ENCODE measurements at regions not wholly inside any gene's neighbourhood (a gene's known extent, or its start where the extent isn't known, plus 50 kb on each side); places are given as distances from the start of the nearest gene placed in this dataset.

GRCh38 chr10:118210276-118210675 is 131.8 kb downstream of the FAM204A start:
- Histone ChIP-seq H3K4me1 (ENCODE audit: insufficient read depth, low read length) (peaks cover 5% of the 10 kb centered on the region), H3K9me3 (ENCODE audit: control insufficient read depth, insufficient read depth, low read length) (no peaks in the 10 kb centered on the region), H3K36me3 (ENCODE audit: insufficient read depth, low read length) (no peaks in the 10 kb centered on the region), H3K9ac (ENCODE audit: low read depth, low read length) (no peak overlapping the region)

DNA sequence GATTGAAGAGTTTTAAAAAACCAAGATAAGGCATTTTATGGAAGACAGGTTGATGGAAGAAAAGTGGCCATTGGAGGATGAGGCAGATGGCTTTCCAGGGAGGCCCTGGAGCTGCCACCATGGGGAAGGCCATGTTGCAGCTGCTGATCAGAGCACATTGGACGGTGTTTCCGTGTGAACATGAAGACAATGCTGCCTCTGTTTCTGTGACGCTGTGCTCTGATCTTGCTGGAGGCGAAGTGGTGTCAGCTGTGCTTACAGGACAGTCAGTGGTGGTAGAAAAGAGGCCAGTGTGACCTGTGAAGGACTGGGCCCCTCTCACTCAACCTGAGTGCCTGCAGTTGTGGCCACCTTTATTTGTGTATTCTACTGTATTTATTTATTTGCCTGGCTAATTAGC is 132.9 kb downstream of the FAM204A start:
- Histone ChIP-seq H3K4me1 (ENCODE audit: insufficient read depth, low read length) (peaks cover 13% of the 10 kb centered on the region), H3K36me3 (ENCODE audit: insufficient read depth, low read length) (no peaks in the 10 kb centered on the region), H3K9me3 (ENCODE audit: control insufficient read depth, insufficient read depth, low read length) (no peaks in the 10 kb centered on the region), H3K9ac (ENCODE audit: low read depth, low read length) (no peak overlapping the region)

- Histone ChIP-seq H3K4me1 (ENCODE audit: insufficient read depth, low read length) (peaks cover 27% of the 10 kb centered on the region), H3K9ac (ENCODE audit: low read depth, low read length) (no peak overlapping the region), H3K36me3 (ENCODE audit: insufficient read depth, low read length) (no peaks in the 10 kb centered on the region; the same call in 1 of the 2 replicates), H3K9me3 (ENCODE audit: control insufficient read depth, insufficient read depth, low read length) (no peaks in the 10 kb centered on the region)
Measured at GRCh38 chr10:118207470-118208007, 134.6 kb downstream of the FAM204A start.

DNA sequence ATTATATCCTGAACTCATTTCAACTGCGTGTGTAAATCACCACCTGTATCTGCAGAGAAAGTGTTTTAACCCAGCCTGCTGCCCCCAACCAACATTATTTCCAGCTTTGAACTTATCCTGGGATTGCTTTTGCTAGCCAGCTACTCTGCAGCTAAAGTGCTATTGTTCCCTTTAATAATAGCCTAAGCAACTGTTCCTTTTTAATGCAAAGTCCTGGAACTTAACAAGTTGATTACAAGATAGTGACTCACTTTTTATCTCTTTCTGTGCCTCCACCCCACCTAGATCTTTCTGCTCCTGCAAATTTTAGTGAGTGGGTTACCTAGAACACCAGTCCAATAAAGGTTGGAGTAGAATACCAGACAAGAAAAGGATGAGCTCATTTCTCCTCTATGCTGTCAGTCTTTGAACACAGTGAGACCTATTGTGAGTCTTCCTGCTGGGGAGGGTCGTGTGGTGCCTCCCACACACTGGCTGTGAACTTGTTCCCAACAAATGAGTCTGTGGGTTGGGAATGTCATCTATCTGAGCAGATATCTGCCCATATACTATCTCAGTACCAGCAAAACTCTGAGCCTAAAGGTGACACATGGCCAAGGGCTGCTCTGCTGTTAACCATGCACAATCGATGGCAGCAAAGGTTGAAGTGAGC is 137.7 kb downstream of the FAM204A start:
- H3K4me1 ChIP-seq (ENCODE audit: insufficient read depth, low read length) = peaks cover 27% of the 10 kb centered on the region
- no peak overlapping the region for H3K9ac ChIP-seq (ENCODE audit: low read depth, low read length)
- H3K36me3 ChIP-seq (ENCODE audit: insufficient read depth, low read length) = no peaks in the 10 kb centered on the region; the same call in 1 of the 2 replicates
- no peaks in the 10 kb centered on the region for H3K9me3 ChIP-seq (ENCODE audit: control insufficient read depth, insufficient read depth, low read length)

DNA sequence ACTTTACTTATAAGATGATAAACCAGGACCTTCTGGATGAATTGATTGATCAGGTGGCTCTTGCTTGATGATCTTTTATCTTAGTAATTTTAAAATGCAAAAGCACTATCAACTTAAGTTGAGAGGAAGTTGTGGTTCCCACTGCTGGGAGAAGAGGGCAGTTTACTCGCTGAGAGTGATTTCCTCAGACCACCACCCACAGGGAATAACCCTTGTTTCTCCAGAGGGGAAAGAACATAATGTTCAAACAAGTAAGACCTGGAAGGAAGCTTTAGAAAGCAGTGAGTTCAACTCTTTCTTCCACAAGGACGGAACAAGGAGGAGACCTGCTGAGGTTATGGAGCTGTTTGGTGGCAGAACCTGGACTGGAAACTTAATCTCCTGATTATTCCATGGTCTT is 138.7 kb downstream of the FAM204A start:
- H3K4me1 ChIP-seq (ENCODE audit: insufficient read depth, low read length) = peaks cover 27% of the 10 kb centered on the region
- H3K36me3 ChIP-seq (ENCODE audit: insufficient read depth, low read length) = no peaks in the 10 kb centered on the region; the same call in 1 of the 2 replicates
- no peak overlapping the region for H3K9ac ChIP-seq (ENCODE audit: low read depth, low read length)
- no peaks in the 10 kb centered on the region for H3K9me3 ChIP-seq (ENCODE audit: control insufficient read depth, insufficient read depth, low read length)

DNA sequence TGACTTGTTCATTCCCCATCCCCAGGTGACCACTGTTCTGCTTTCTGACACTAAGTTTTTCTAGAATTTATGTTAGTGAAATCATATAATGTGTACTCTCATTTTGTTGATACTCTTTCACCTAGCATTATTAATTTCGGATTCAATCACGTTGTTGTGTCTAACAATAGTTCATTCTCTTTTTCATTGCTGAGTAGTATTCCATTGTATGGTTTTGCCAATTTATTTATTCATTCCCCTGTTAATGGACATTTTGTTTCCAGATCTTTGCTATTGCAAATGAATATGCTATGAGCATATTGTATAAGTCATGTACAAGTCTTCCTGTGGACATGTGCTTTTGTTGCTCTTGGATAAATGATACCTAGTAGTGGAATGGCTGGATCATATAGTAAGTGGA is 146.4 kb downstream of the FAM204A start:
- Histone ChIP-seq H3K9me3 (ENCODE audit: control insufficient read depth, insufficient read depth, low read length) (no peaks in the 10 kb centered on the region), H3K36me3 (ENCODE audit: insufficient read depth, low read length) (no peaks in the 10 kb centered on the region), H3K4me1 (ENCODE audit: insufficient read depth, low read length) (no peaks in the 10 kb centered on the region), H3K9ac (ENCODE audit: low read depth, low read length) (no peak overlapping the region)

DNA sequence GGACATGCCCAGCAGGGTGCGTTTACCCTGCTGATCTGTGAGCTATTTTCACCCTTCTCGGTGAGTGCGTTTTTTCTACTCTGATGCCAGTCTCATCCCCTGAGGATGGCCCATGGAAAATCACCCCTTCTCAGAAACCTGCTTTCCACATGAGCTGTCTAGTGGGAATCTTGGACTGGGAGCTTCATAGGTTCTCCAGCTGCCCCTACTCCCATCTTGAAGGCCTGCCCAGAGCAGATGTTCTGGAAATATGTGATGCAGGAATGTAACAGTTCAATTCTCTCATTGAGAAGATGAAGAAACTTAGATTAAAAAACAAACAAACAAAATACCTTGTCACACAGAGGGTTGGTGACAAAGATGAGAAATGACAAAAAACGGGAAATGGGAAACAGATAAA is 146.9 kb upstream of the RAB11FIP2 start:
- Histone ChIP-seq H3K36me3 (ENCODE audit: insufficient read depth, low read length) (no peaks in the 10 kb centered on the region), H3K9me3 (ENCODE audit: control insufficient read depth, insufficient read depth, low read length) (no peaks in the 10 kb centered on the region), H3K9ac (ENCODE audit: low read depth, low read length) (no peak overlapping the region), H3K4me1 (ENCODE audit: insufficient read depth, low read length) (no peaks in the 10 kb centered on the region)

DNA sequence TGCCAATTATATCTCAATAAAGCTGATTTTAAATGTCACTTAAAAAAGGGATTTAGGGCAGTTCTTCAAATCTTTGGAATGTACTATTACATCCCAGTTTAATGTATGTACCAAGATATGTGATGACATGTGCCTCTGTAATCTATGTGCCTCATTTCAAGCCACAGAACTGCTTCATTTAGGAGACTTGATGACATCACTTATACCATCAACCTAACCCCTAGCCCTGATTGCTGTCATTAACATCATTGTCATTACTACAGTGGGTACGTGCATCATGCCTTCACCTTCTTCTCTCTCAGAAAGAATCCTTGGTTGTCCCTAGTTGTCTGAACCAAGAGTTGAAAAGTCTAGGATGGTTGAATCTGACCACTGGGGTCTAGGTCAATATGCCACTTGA is 134.3 kb upstream of the RAB11FIP2 start:
- H3K9me3 ChIP-seq (ENCODE audit: control insufficient read depth, insufficient read depth, low read length) = peaks cover 5% of the 10 kb centered on the region; the same call in 1 of the 2 replicates
- no peak overlapping the region for H3K9ac ChIP-seq (ENCODE audit: low read depth, low read length)
- H3K4me1 ChIP-seq (ENCODE audit: insufficient read depth, low read length) = no peaks in the 10 kb centered on the region
- H3K36me3 ChIP-seq (ENCODE audit: insufficient read depth, low read length) = no peaks in the 10 kb centered on the region

DNA sequence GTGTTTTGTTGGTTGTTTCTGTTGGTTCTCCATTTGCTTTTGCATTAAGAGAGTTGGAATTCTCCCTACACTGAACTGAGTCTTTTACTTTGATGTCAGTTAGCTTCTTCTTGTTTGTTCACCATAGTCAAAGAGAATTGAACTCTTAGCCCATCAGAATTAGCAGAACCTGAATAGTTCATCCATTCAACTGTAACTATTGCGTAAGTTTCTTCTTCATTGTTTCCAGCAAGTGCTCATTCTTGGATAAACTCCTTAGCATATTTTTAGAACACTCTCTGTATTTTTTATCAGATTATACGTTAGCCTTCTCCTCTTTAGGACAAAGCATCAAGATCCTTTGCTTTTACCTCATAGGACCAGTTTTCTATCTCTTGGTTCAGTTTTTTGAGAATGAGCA is 128.4 kb upstream of the RAB11FIP2 start:
- Histone ChIP-seq H3K9me3 (ENCODE audit: control insufficient read depth, insufficient read depth, low read length) (no peaks in the 10 kb centered on the region; the same call in 1 of the 2 replicates), H3K4me1 (ENCODE audit: insufficient read depth, low read length) (no peaks in the 10 kb centered on the region), H3K9ac (ENCODE audit: low read depth, low read length) (no peak overlapping the region), H3K36me3 (ENCODE audit: insufficient read depth, low read length) (no peaks in the 10 kb centered on the region)

- H3K9me3 ChIP-seq (ENCODE audit: control insufficient read depth, insufficient read depth, low read length) = no peaks in the 10 kb centered on the region; the same call in 1 of the 2 replicates
- H3K36me3 ChIP-seq (ENCODE audit: insufficient read depth, low read length) = no peaks in the 10 kb centered on the region
- no peak overlapping the region for H3K9ac ChIP-seq (ENCODE audit: low read depth, low read length)
- no peaks in the 10 kb centered on the region for H3K4me1 ChIP-seq (ENCODE audit: insufficient read depth, low read length)
Measured at GRCh38 chr10:118173296-118173695, 126.6 kb upstream of the RAB11FIP2 start.

- Histone ChIP-seq H3K36me3 (ENCODE audit: insufficient read depth, low read length) (no peaks in the 10 kb centered on the region), H3K9ac (ENCODE audit: low read depth, low read length) (no peak overlapping the region), H3K9me3 (ENCODE audit: control insufficient read depth, insufficient read depth, low read length) (no peaks in the 10 kb centered on the region; the same call in 1 of the 2 replicates), H3K4me1 (ENCODE audit: insufficient read depth, low read length) (no peaks in the 10 kb centered on the region)
Measured at GRCh38 chr10:118171861-118172260, 125.1 kb upstream of the RAB11FIP2 start.

DNA sequence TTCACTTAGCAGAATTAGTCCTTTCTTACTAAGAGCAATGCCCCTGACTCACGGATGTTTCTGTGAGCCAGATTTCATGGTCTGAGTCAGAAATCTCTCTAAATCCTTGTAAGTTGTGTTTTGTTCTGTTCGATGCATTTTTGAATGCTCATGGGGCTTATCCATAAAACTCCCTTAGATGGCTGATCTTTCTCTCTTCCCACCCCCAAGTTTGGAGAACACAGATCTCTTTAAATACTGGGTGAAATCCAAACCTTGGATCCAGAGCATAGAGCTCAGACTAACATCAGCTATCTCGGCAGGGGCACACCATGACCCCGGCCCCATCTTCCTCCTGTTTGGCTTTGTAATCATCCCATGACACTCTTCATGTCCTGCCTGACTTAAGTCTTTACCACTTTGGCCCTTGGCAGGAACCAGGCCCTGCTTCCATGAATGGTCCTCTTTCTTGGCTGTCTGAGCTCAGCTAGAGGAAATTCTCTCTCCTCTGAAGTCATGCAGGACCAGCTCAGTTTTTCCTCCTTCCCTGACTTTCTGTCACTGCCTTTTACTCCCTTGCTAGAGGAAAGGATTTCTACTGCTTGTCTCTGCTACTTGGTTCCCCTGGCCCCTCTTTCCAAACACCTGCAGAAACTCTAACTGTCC is 120.4 kb upstream of the RAB11FIP2 start:
- Histone ChIP-seq H3K9me3 (ENCODE audit: control insufficient read depth, insufficient read depth, low read length) (no peaks in the 10 kb centered on the region), H3K36me3 (ENCODE audit: insufficient read depth, low read length) (no peaks in the 10 kb centered on the region), H3K9ac (ENCODE audit: low read depth, low read length) (no peak overlapping the region), H3K4me1 (ENCODE audit: insufficient read depth, low read length) (no peaks in the 10 kb centered on the region; the same call in 1 of the 2 replicates)

- Histone ChIP-seq H3K4me1 (ENCODE audit: insufficient read depth, low read length) (no peaks in the 10 kb centered on the region; the same call in 1 of the 2 replicates), H3K36me3 (ENCODE audit: insufficient read depth, low read length) (no peaks in the 10 kb centered on the region), H3K9ac (ENCODE audit: low read depth, low read length) (no peak overlapping the region), H3K9me3 (ENCODE audit: control insufficient read depth, insufficient read depth, low read length) (no peaks in the 10 kb centered on the region)
Measured at GRCh38 chr10:118163217-118163616, 116.5 kb upstream of the RAB11FIP2 start.

- Histone ChIP-seq H3K36me3 (ENCODE audit: insufficient read depth, low read length) (no peaks in the 10 kb centered on the region), H3K4me1 (ENCODE audit: insufficient read depth, low read length) (no peaks in the 10 kb centered on the region; the same call in 1 of the 2 replicates), H3K9ac (ENCODE audit: low read depth, low read length) (no peak overlapping the region), H3K9me3 (ENCODE audit: control insufficient read depth, insufficient read depth, low read length) (no peaks in the 10 kb centered on the region; the same call in 1 of the 2 replicates)
Measured at GRCh38 chr10:118161461-118162246, 114.9 kb upstream of the RAB11FIP2 start.

Data from ES-I3 (cell line).